GM21423 (cell line): ENCODE measurements at regions not wholly inside any gene's neighbourhood (a gene's known extent, or its start where the extent isn't known, plus 50 kb on each side); places are given as distances from the start of the nearest gene placed in this dataset.

ENCODE experiments used
- ATAC-seq: cut with Tn5 transposase; IDR thresholded peaks from one replicate; pipeline ENCODE4 v1.9.1; 2021; ENCODE audit warnings: mild to moderate bottlenecking, moderate library complexity; ENCODE audit not compliant: unreplicated experiment

DNA sequence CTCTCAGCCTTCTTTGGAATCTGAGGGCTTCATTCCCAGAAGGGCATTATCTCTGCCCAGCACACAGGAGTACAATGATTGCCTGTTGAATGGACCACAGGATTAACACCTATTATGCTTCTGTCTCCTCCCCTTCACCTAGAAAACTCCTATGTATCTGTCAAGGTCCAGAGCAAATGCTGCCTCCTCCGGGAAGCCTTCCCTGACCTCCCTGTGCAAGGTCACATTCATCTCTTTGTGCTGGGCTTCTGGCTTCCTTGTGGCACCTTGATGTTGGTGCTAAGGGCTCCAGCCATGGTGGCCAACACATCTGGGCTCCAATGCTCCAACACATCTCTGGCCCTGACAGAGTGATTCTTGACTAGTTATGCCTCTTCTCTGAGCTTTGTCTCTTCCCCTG, 49.9 kb upstream of the ATP2B2 start:
- no peak for ATAC-seq

GRCh38 chr3:10556312-10556711, 50.9 kb upstream of the ATP2B2 start:
- ATAC-seq: no peak

- ATAC-seq: no peak
Measured at GRCh38 chr3:10557250-10557649, 51.9 kb upstream of the ATP2B2 start.

DNA sequence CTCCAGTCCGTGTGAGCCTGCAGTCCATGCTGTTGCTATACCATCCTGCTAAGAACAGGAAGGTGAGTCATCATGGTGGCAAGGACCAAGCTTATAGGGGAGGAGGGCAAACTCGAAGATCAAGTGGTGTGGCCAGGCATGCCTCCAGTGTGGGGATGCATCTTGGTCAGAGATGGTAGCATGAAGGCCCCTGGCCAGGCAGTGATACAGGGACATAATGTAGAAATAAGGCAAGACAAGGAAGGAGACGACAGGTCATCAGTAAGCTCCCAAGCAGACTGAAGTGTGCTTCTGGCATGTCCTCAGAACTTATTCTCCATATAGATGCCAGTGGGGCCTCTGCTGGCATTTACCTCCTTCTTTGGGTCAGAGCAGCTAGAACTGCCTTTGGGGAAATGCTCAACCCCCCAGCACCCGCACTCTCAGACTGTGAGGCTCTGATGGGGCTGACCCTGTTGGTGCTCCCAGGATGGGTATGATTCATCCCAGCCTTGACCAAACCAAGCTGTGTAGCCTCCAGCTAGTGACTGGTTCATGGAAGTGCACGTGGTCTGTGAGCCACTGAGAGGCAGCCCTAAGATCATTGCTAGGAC, 52.5 kb upstream of the ATP2B2 start:
- no peak for ATAC-seq

GRCh38 chr3:10558736-10559135, 53.4 kb upstream of the ATP2B2 start:
- no peak for ATAC-seq

GRCh38 chr3:10560060-10560861, 54.9 kb upstream of the ATP2B2 start:
- ATAC-seq: no peak

- no peak for ATAC-seq
Measured at GRCh38 chr3:10561162-10561945, 56.0 kb upstream of the ATP2B2 start.

- ATAC-seq: no peak
Measured at GRCh38 chr3:10561946-10562560, 56.7 kb upstream of the ATP2B2 start.

DNA sequence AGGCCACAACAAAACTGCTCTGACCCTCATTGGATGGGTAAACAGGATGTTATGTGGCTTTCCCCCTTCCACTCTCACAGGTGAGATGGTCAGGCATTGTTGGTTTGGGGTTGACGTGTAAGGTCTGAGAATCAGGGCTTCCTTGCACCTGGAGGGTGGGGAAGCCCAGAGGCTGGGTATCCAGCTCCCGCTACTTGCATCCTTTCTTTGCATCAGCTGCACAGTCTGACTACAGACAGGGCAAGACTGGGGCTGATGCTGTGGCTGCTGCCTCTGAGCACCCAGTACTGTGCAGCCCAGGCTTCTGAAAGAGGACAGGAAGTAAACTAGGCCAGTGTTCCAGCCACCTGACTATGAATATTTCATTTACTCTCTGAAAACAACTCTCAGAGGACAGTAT, 58.0 kb upstream of the ATP2B2 start:
- no peak for ATAC-seq

DNA sequence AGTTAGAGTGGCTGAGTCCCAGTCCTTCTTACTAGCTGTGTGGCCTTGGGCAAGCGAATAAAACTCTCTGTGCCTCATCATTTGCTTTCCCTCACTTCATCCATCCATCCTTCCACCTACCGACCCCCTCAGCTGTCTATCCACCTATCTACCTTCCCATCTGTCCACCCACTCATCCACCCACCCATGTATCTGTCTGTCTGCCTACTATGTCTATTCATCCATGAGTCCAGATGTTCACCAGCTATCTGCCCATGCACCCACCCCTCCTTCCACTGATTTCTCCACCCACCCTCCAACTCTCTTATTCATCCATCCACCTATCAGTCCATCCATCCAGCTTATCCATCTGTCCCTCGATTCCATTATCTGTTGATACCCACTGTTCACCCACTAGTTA, 60.4 kb upstream of the ATP2B2 start:
- no peak for ATAC-seq

DNA sequence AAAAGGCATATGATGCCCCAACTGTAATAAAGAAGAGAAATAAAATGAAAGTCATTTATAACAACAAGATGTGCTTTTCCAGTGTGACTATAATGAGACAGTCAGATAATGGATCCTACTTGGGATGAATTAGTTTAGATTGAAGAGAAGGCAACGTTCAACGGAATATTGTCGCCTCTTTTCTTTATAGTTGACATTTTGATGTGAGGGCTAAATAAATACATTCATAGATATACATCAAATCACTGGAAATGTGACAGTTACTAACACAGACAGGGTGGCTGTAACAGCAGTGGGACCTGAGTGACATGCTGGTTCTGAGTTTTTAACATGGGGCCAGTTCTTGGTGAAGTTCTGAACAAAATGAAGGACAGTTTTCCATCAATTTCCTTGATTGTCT, 61.1 kb upstream of the ATP2B2 start:
- no peak for ATAC-seq

DNA sequence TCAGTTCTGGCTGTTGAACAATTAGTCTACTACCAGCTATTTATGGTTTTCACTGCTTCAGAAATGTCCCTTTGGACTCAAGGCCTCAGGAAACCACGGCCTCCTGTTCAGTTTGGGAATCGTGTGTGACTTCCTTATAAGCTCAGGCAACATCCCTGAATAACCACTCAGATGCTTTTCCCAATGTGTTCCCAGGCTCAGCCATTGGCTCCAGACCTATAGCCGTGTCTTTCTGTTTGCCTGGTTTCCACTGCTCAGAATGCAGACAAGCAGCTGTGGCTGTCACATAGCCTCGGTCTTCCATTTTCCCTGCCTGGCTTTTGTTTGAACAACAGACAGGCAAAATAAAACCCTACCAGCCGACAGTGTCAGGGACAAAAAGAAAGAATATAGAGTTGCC, 63.2 kb upstream of the ATP2B2 start:
- ATAC-seq: no peak

DNA sequence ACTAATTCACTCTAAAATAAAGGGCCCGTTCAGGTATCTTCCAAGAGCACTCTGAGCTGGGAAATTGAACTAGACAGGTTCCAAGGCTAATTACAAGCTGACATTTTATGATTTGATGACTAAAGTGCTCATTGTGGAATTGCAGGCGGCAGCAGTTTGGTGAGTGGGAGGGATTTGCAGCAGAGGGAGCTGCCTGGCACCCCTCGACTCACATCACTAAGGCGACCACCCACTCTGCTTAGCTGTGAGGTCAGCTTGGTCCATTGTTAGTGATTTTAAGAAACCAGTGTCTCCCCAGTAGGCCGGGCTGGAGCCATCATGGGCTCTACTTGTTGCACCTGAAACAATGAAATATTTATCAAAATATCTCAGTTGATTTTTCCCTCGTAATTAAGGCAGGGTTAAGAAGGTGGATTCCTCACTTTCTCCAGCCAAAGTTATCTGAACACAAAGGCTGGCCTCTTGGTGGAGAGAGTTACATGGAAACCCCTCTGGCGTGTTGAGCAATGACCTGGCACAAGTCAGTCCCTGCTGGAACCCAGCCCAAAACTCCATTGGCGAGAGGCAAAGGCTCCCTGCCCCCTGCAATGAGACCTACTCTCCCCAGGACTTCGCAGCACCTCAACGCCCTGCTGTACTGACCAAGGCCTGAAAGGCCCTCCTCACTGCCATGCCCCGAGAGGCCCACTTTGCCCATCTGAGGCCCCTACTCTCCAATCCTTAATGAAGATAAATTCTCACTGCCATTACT, 65.0 kb upstream of the ATP2B2 start:
- no peak for ATAC-seq

GRCh38 chr3:10574101-10574620, 68.8 kb upstream of the ATP2B2 start:
- no peak for ATAC-seq

DNA sequence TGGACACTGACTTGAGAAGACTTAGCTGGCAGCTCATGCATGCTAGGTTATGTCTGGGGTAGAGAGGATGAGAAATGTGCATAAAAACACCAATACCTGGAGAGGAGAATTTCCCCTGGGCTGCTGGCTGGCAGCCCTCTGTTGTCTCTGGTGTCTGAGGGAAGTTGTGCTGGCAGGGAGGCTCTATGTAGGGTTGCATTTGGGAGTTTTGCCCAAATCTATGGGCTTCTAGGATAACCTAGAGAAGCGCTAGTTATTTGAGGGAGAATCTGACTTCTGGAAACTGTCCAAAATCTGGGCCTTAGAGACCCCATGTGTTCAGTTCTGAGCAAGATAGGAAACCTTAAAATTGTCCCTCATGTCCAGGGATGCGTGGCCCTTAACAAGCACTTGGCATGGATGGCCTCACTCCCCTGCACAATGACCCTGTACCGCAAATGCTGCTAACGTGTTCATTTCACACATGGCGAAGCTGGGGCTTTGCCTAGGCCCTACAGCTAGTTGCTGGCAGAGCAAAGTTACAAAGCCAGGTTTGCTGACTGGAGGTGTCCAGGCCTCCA, 70.3 kb upstream of the ATP2B2 start:
- ATAC-seq: no peak

DNA sequence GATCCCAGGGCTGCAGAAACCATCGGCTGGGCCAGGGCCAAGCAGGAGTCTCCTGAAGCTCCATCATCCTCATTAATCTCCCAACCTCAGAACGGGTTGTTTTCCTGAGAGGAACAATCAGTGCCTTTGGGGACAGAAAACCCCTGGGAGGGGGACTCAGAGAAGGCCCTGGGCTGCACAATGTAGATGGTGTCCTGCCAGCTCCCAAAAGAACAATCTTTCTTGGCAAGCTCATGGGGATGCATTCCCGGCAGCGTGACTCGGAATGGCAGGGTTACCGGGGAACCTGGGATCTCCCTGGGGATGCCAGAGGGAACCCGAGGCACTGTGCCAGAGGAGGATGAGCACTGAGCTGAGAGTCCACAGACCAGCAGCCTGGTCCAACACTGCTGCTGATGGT, 72.1 kb upstream of the ATP2B2 start:
- ATAC-seq: no peak

- ATAC-seq: no peak
Measured at GRCh38 chr3:10580426-10580825, 75.0 kb upstream of the ATP2B2 start.

DNA sequence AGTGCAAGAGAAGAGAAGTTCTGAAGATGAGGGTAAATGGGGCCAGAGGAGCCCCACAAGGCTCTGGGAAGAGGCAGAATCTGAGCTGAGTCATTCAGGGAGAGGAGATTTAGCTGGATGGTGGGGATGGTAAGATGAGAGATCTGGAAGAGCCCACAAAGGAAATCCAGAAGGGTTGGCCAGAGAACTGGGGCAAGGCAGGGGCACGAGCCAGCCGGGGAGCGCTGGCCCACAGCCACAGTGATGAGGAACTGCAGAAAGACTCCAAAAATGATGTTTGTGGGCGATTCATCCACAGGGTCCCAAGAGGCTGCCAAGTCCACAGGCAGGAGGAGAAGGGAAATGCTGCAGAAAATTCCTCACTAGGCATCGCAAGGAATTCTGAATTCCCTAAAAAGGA, 75.9 kb upstream of the ATP2B2 start:
- ATAC-seq: no peak

- no peak for ATAC-seq
Measured at GRCh38 chr3:10581716-10582115, 76.3 kb upstream of the ATP2B2 start.

GRCh38 chr3:10582733-10583132, 77.3 kb upstream of the ATP2B2 start:
- no peak for ATAC-seq
